H9 (cell line): ENCODE measurements at regions not wholly inside any gene's neighbourhood (a gene's known extent, or its start where the extent isn't known, plus 50 kb on each side); places are given as distances from the start of the nearest gene placed in this dataset.
A peak's percentile ranks its signal among the peaks of the same experiment; 100 is the strongest.

Source experiments
- DNase-seq: peaks from one replicate; pipeline ENCODE4 v3.0.0-alpha.2; 2017
- H2AFZ ChIP-seq: one replicate; pipeline ENCODE4 v1.6.1; 2013; ENCODE audit warnings: mild to moderate bottlenecking, low read length, control low read depth, moderate library complexity
- H2AK5ac ChIP-seq: 2 replicates; pipeline ENCODE4 v1.6.1; 2013; ENCODE audit warnings: low read length, control low read depth, mixed read lengths; ENCODE audit not compliant: insufficient read length
- H2BK120ac ChIP-seq: one replicate; pipeline ENCODE4 v1.6.1; 2013; ENCODE audit warnings: low read depth, mild to moderate bottlenecking, low read length, control low read depth, inconsistent platforms; ENCODE audit not compliant: poor library complexity, severe bottlenecking
- H2BK12ac ChIP-seq: 2 replicates; pipeline ENCODE4 v1.6.1; 2013; ENCODE audit warnings: low read length, control low read depth, mixed read lengths, low read depth; ENCODE audit not compliant: insufficient read length
- H2BK15ac ChIP-seq: 2 replicates; pipeline ENCODE4 v1.6.1; 2013; ENCODE audit warnings: low read depth, low read length, control low read depth
- H2BK20ac ChIP-seq: one replicate; pipeline ENCODE4 v1.6.1; 2013; ENCODE audit warnings: low read depth, mild to moderate bottlenecking, low read length, control low read depth, inconsistent platforms; ENCODE audit not compliant: poor library complexity, severe bottlenecking
- H2BK5ac ChIP-seq: 2 replicates; pipeline ENCODE4 v1.6.1; 2013; ENCODE audit warnings: low read length, control low read depth, mixed read lengths; ENCODE audit not compliant: insufficient read length
- H3K14ac ChIP-seq: 2 replicates; pipeline ENCODE4 v1.6.1; 2013; ENCODE audit warnings: low read length, control low read depth; ENCODE audit not compliant: insufficient read depth
- H3K18ac ChIP-seq: 2 replicates; pipeline ENCODE4 v1.6.1; 2013; ENCODE audit warnings: low read depth, mild to moderate bottlenecking, mixed read lengths, low read length, control low read depth; ENCODE audit not compliant: insufficient read length
- H3K23ac ChIP-seq: 2 replicates; pipeline ENCODE4 v1.6.1; 2013; ENCODE audit warnings: low read length, control low read depth, mixed read lengths, low read depth; ENCODE audit not compliant: insufficient read length
- H3K23me2 ChIP-seq: 2 replicates; pipeline ENCODE4 v1.6.1; 2013; ENCODE audit warnings: low read depth, mild to moderate bottlenecking, mixed read lengths, low read length, control low read depth; ENCODE audit not compliant: insufficient read length, poor library complexity, severe bottlenecking
- H3K27ac ChIP-seq: 2 replicates; pipeline ENCODE4 v1.5.1; 2013; ENCODE audit warnings: low read length, control low read depth, mixed read lengths, low read depth; ENCODE audit not compliant: insufficient read length
- H3K27me3 ChIP-seq: 2 replicates; pipeline ENCODE4 v1.6.1; 2013; ENCODE audit warnings: low read length, control low read depth, inconsistent platforms; ENCODE audit not compliant: insufficient read depth
- H3K4ac ChIP-seq: 2 replicates; pipeline ENCODE4 v1.6.1; 2013; ENCODE audit warnings: low read depth, mild to moderate bottlenecking, control low read depth, inconsistent platforms, low read length, moderate library complexity
- H3K4me1 ChIP-seq: 2 replicates; pipeline ENCODE4 v1.6.1; 2013; ENCODE audit warnings: low read length, control low read depth, inconsistent platforms; ENCODE audit not compliant: insufficient read depth
- H3K4me2 ChIP-seq: 2 replicates; pipeline ENCODE4 v1.6.1; 2013; ENCODE audit warnings: low read length, control low read depth, mixed read lengths; ENCODE audit not compliant: insufficient read length, insufficient read depth
- H3K56ac ChIP-seq: 2 replicates; pipeline ENCODE4 v1.6.1; 2013; ENCODE audit warnings: low read depth, mild to moderate bottlenecking, mixed read lengths, low read length, control low read depth; ENCODE audit not compliant: insufficient read length
- H3K79me1 ChIP-seq: 2 replicates; pipeline ENCODE4 v1.6.1; 2013; ENCODE audit warnings: low read depth, mild to moderate bottlenecking, moderate library complexity, low read length, control low read depth, inconsistent platforms; ENCODE audit not compliant: insufficient read depth, poor library complexity, severe bottlenecking
- H3K79me2 ChIP-seq: 2 replicates; pipeline ENCODE4 v1.6.1; 2013; ENCODE audit warnings: low read length, control low read depth, inconsistent platforms; ENCODE audit not compliant: insufficient read depth
- H3K9ac ChIP-seq: 2 replicates; pipeline ENCODE4 v1.6.1; 2013; ENCODE audit warnings: low read length, control low read depth, mixed read lengths; ENCODE audit not compliant: insufficient read length; ENCODE audit errors: extremely low read depth
- H3K9me3 ChIP-seq: one replicate; pipeline ENCODE4 v1.6.1; 2013; ENCODE audit warnings: low read depth, low read length, inconsistent platforms; ENCODE audit not compliant: control insufficient read depth
- H3T11ph ChIP-seq: one replicate; pipeline ENCODE4 v1.6.1; 2013; ENCODE audit warnings: mild to moderate bottlenecking, low read length, control low read depth, inconsistent platforms
- H4K20me1 ChIP-seq: one replicate; pipeline ENCODE4 v1.6.1; 2013; ENCODE audit not compliant: control insufficient read depth, insufficient read length, insufficient read depth
- H4K5ac ChIP-seq: 2 replicates; pipeline ENCODE4 v1.6.1; 2013; ENCODE audit warnings: low read depth, mild to moderate bottlenecking, mixed read lengths, low read length, control low read depth; ENCODE audit not compliant: insufficient read length
- H4K8ac ChIP-seq: replicated peaks from 2 replicates; pipeline ENCODE4 v1.6.1; 2013; ENCODE audit warnings: low read length, control low read depth, mixed read lengths, low read depth; ENCODE audit not compliant: insufficient read length
- H4K91ac ChIP-seq: 2 replicates; pipeline ENCODE4 v1.6.1; 2013; ENCODE audit warnings: low read depth, mild to moderate bottlenecking, moderate library complexity, mixed read lengths, low read length, control low read depth; ENCODE audit not compliant: insufficient read length
- H3K27ac Mint-ChIP-seq, 3 experiments: 2 replicates in 2 of 3; 3 replicates in 1 of 3; pipeline ENCODE4 v1.8.0; 2020 to 2021; ENCODE audit warnings: mixed read lengths in 3 of 3, mild to moderate bottlenecking in 1 of 3, moderate library complexity in 1 of 3
- H3K27me3 Mint-ChIP-seq: 2 replicates; pipeline ENCODE4 v1.8.0; 2021; ENCODE audit warnings: low read depth, mild to moderate bottlenecking, moderate library complexity, mixed read lengths
- H3K36me3 Mint-ChIP-seq, 3 experiments: 2 replicates in 2 of 3; 3 replicates in 1 of 3; pipeline ENCODE4 v1.8.0; 2020 to 2021; ENCODE audit warnings: low read depth in 3 of 3, mixed read lengths in 3 of 3; ENCODE audit not compliant: insufficient read depth in 1 of 3
- H3K4me1 Mint-ChIP-seq, 2 experiments: 2 replicates each; pipeline ENCODE4 v1.8.0; 2020; ENCODE audit warnings: mixed read lengths in 2 of 2
- H3K4me3 Mint-ChIP-seq, 2 experiments: 2 replicates in 1 of 2; 3 replicates in 1 of 2; pipeline ENCODE4 v1.8.0; 2020 to 2021; ENCODE audit warnings: mild to moderate bottlenecking in 2 of 2, mixed read lengths in 2 of 2, moderate library complexity in 1 of 2
- H3K9me3 Mint-ChIP-seq, 2 experiments: 2 replicates in 1 of 2; 3 replicates in 1 of 2; pipeline ENCODE4 v1.8.0; 2020; ENCODE audit warnings: mild to moderate bottlenecking in 2 of 2, mixed read lengths in 2 of 2, moderate library complexity in 1 of 2
- CTCF ChIP-seq: fragments of 200-600 bp; sonication (generic); conservative IDR thresholded peaks from 3 replicates; pipeline ENCODE4 v1.8.0; 2021; ENCODE audit warnings: antibody characterized with exemption, mild to moderate bottlenecking
- WGBS: extraction: QIAGEN DNeasy Blood & Tissue Kit; methylation state at CpG from one replicate; pipeline ENCODE4 v1.1.7; 2013; ENCODE audit warnings: missing lambda C conversion rate, low lambda C conversion rate, mixed read lengths; ENCODE audit not compliant: insufficient read length; ENCODE audit errors: extremely low coverage; 5-methylcytosine and 5-hydroxymethylcytosine counted together

GRCh38 chr5:68515514-68515913 is 300.0 kb downstream of the PIK3R1 start:
- Histone ChIP-seq H2BK5ac (no peak overlapping the region), H3K27ac (no peak overlapping the region), H2AFZ (no peak overlapping the region), H3K23me2 (no peaks in the 10 kb centered on the region), H3K4ac (no peak overlapping the region), H3K18ac (no peak overlapping the region), H4K8ac (no peak overlapping the region), H4K91ac (no peak overlapping the region), H4K5ac (no peak overlapping the region), H3K9ac (no peak overlapping the region), H2BK20ac (no peak overlapping the region), H3K9me3 (no peaks in the 10 kb centered on the region), H2BK12ac (no peak overlapping the region), H2BK120ac (no peak overlapping the region), H2AK5ac (no peak overlapping the region), H3K79me2 (no peaks in the 10 kb centered on the region; the same call in 1 of the 2 replicates), H3K56ac (no peak overlapping the region), H3K27me3 (no peaks in the 10 kb centered on the region), H3K14ac (no peak overlapping the region), H3K79me1 (no peaks in the 10 kb centered on the region), H3T11ph (no peak overlapping the region), H3K4me1 (peaks cover 8% of the 10 kb centered on the region; the same call in 1 of the 2 replicates), H3K4me2 (no peak overlapping the region), H2BK15ac (no peak overlapping the region), H3K23ac (no peak overlapping the region), H4K20me1 (no peaks in the 10 kb centered on the region)
- TF ChIP-seq CTCF: no peak
- Mint-ChIP-seq H3K27me3 (no peaks in the 10 kb centered on the region), H3K4me3 (no peak overlapping the region), H3K4me1 (peaks cover 21 to 22% of the 10 kb centered on the region in 2 experiments), H3K36me3 (no peaks in the 10 kb centered on the region; a peak in 1 of 7 replicates), H3K9me3 (0 out of 5 replicates have a peak, but pooled peaks cover 0 to 3% of the 10 kb centered on the region in 2 experiments), H3K27ac (peak overlapping the region in 2 of 3 experiments; percentile 45 to 79; a peak in 2 of 7 replicates)
- WGBS: no CpG with 5 or more reads among the region's 4 CpGs
- DNase-seq: no peak
